ENCODE measurements at regions not wholly inside any gene's neighbourhood (a gene's known extent, or its start where the extent isn't known, plus 50 kb on each side); places are given as distances from the start of the nearest gene placed in this dataset.

- Histone ChIP-seq H3K4me1 (no peaks in the 10 kb centered on the region), H3K27me3 (ENCODE audit: control insufficient read depth, insufficient read depth, low read length) (no peaks in the 10 kb centered on the region), H3K79me2 (no peaks in the 10 kb centered on the region), H3K27ac (no peak overlapping the region), H2AFZ (no peak overlapping the region), H3K4me3 (ENCODE audit: low read depth, low read length) (no peak overlapping the region), H3K36me3 (ENCODE audit: control insufficient read depth, insufficient read depth, low read length) (no peaks in the 10 kb centered on the region), H3K4me2 (ENCODE audit: low read length) (no peak overlapping the region), H3K9me3 (ENCODE audit: control insufficient read depth, low read length) (no peaks in the 10 kb centered on the region), H3K9ac (no peak overlapping the region)
- TF ChIP-seq, protein P1, sequence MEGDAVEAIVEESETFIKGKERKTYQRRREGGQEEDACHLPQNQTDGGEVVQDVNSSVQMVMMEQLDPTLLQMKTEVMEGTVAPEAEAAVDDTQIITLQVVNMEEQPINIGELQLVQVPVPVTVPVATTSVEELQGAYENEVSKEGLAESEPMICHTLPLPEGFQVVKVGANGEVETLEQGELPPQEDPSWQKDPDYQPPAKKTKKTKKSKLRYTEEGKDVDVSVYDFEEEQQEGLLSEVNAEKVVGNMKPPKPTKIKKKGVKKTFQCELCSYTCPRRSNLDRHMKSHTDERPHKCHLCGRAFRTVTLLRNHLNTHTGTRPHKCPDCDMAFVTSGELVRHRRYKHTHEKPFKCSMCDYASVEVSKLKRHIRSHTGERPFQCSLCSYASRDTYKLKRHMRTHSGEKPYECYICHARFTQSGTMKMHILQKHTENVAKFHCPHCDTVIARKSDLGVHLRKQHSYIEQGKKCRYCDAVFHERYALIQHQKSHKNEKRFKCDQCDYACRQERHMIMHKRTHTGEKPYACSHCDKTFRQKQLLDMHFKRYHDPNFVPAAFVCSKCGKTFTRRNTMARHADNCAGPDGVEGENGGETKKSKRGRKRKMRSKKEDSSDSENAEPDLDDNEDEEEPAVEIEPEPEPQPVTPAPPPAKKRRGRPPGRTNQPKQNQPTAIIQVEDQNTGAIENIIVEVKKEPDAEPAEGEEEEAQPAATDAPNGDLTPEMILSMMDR (IDR thresholded peaks at IDR 0.05): no peak
Measured at GRCh38 chr3:8399686-8400085, 101.9 kb upstream of the LMCD1 start.

GRCh38 chr3:8400911-8401310 is 100.7 kb upstream of the LMCD1 start:
- H3K36me3 ChIP-seq (ENCODE audit: control insufficient read depth, insufficient read depth, low read length): no peaks in the 10 kb centered on the region
- H3K4me3 ChIP-seq (ENCODE audit: low read depth, low read length): no peak overlapping the region
- no peak overlapping the region for H3K27ac ChIP-seq
- H3K79me2 ChIP-seq: no peaks in the 10 kb centered on the region
- H2AFZ ChIP-seq: no peak overlapping the region
- H3K9ac ChIP-seq: no peak overlapping the region
- no peak overlapping the region for H3K4me2 ChIP-seq (ENCODE audit: low read length)
- H3K27me3 ChIP-seq (ENCODE audit: control insufficient read depth, insufficient read depth, low read length): no peaks in the 10 kb centered on the region
- no peaks in the 10 kb centered on the region for H3K4me1 ChIP-seq
- TF ChIP-seq, protein P1 (IDR thresholded peaks at IDR 0.05): no peak
- H3K9me3 ChIP-seq (ENCODE audit: control insufficient read depth, low read length): no peaks in the 10 kb centered on the region

GRCh38 chr3:8403996-8404395 is 97.6 kb upstream of the LMCD1 start:
- Histone ChIP-seq H2AFZ (no peak overlapping the region), H3K4me2 (ENCODE audit: low read length) (no peak overlapping the region), H3K79me2 (no peaks in the 10 kb centered on the region), H3K27me3 (ENCODE audit: control insufficient read depth, insufficient read depth, low read length) (no peaks in the 10 kb centered on the region), H3K36me3 (ENCODE audit: control insufficient read depth, insufficient read depth, low read length) (no peaks in the 10 kb centered on the region), H3K9me3 (ENCODE audit: control insufficient read depth, low read length) (no peaks in the 10 kb centered on the region), H3K4me1 (no peaks in the 10 kb centered on the region), H3K27ac (no peak overlapping the region), H3K9ac (no peak overlapping the region), H3K4me3 (ENCODE audit: low read depth, low read length) (no peak overlapping the region)
- TF ChIP-seq, protein P1 (IDR thresholded peaks at IDR 0.05): no peak

DNA sequence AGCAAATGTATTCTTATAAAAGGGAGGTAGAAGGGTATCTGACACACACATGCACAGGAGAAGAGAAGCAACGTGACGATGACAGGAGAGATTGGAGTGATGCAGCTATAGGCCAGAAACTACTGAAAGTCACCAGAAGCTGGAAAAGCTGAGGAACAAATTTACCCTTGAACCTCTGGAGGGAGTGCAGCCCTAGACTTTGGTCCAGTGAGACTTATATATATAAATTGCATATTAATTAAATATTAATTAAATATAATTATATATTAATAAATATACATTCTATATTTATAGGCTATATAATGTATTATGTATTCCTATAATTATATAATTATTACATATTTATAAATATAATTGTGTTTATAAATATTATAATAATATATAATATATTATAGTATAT is 96.5 kb upstream of the LMCD1 start:
- H3K4me2 ChIP-seq (ENCODE audit: low read length): no peak overlapping the region
- no peaks in the 10 kb centered on the region for H3K79me2 ChIP-seq
- no peak overlapping the region for H3K9ac ChIP-seq
- TF ChIP-seq, protein P1 (IDR thresholded peaks at IDR 0.05): no peak
- H3K36me3 ChIP-seq (ENCODE audit: control insufficient read depth, insufficient read depth, low read length): no peaks in the 10 kb centered on the region
- no peaks in the 10 kb centered on the region for H3K4me1 ChIP-seq
- no peaks in the 10 kb centered on the region for H3K27me3 ChIP-seq (ENCODE audit: control insufficient read depth, insufficient read depth, low read length)
- H3K4me3 ChIP-seq (ENCODE audit: low read depth, low read length): no peak overlapping the region
- H3K9me3 ChIP-seq (ENCODE audit: control insufficient read depth, low read length): no peaks in the 10 kb centered on the region
- H3K27ac ChIP-seq: no peak overlapping the region
- H2AFZ ChIP-seq: no peak overlapping the region

- Histone ChIP-seq H3K9me3 (ENCODE audit: control insufficient read depth, low read length) (no peaks in the 10 kb centered on the region), H2AFZ (no peak overlapping the region), H3K36me3 (ENCODE audit: control insufficient read depth, insufficient read depth, low read length) (no peaks in the 10 kb centered on the region), H3K4me2 (ENCODE audit: low read length) (no peak overlapping the region), H3K4me3 (ENCODE audit: low read depth, low read length) (no peak overlapping the region), H3K79me2 (no peaks in the 10 kb centered on the region), H3K4me1 (no peaks in the 10 kb centered on the region), H3K27ac (no peak overlapping the region), H3K9ac (no peak overlapping the region), H3K27me3 (ENCODE audit: control insufficient read depth, insufficient read depth, low read length) (no peaks in the 10 kb centered on the region)
- TF ChIP-seq, protein P1 (IDR thresholded peaks at IDR 0.05): no peak
Measured at GRCh38 chr3:8406479-8406878, 95.1 kb upstream of the LMCD1 start.
